HepG2 (cell line): ENCODE measurements at regions not wholly inside any gene's neighbourhood (a gene's known extent, or its start where the extent isn't known, plus 50 kb on each side); places are given as distances from the start of the nearest gene placed in this dataset.

Experiments
- CBX2 ChIP-seq, 2 experiments: fragments of 200-600 bp in 1 of 2; sonication (generic); formaldehyde crosslinking in 1 of 2; IDR thresholded peaks; 2 replicates each; pipeline versions ENCODE4 v1.7.0 to v1.8.1; 2018 to 2022; ENCODE audit warnings: low read depth in 2 of 2, low read length in 1 of 2, mild to moderate bottlenecking in 1 of 2, missing genetic modification reagents in 1 of 2
- FOXK2 ChIP-seq: fragments of 450-650 bp; IDR thresholded peaks from 2 replicates; pipeline ENCODE4 v1.6.1; 2016
- KDM5A ChIP-seq: fragments of 200-600 bp; sonication (generic); IDR thresholded peaks from 2 replicates; pipeline ENCODE4 v1.7.0; 2018; ENCODE audit warnings: antibody characterized with exemption, mild to moderate bottlenecking, low read length, borderline replicate concordance
- LCORL ChIP-seq, 2 experiments: fragments of 450-650 bp in 1 of 2; sonication (generic) in 1 of 2; formaldehyde crosslinking in 1 of 2; IDR thresholded peaks; 2 replicates each; pipeline versions ENCODE4 v1.5.0 to v1.6.1; 2017 to 2020; ENCODE audit warnings: antibody characterized with exemption in 1 of 2, missing genetic modification reagents in 1 of 2
- MAX ChIP-seq: IDR thresholded peaks from 2 replicates; pipeline ENCODE4 v1.6.1; 2012; ENCODE audit warnings: inconsistent platforms
- NPAS2 ChIP-seq: sonication (generic); formaldehyde crosslinking; IDR thresholded peaks from 2 replicates; pipeline ENCODE4 v1.8.0; 2022; ENCODE audit warnings: mild to moderate bottlenecking, missing genetic modification reagents, borderline replicate concordance
- PBX2 ChIP-seq: IDR thresholded peaks from 2 replicates; pipeline ENCODE4 v1.6.1; 2016; ENCODE audit warnings: control low read depth
- PRDM4 ChIP-seq: sonication (generic); formaldehyde crosslinking; IDR thresholded peaks from 2 replicates; pipeline ENCODE4 v1.9.0; 2021; ENCODE audit warnings: missing genetic modification reagents, borderline replicate concordance
- REST ChIP-seq, 2 experiments: IDR thresholded peaks; 2 replicates each; pipeline ENCODE4 v1.6.1; 2011 to 2012; ENCODE audit warnings: low read length in 2 of 2, borderline replicate concordance in 1 of 2, low read depth in 1 of 2, mild to moderate bottlenecking in 1 of 2, moderate library complexity in 1 of 2
- TBX2 ChIP-seq: sonication (generic); formaldehyde crosslinking; IDR thresholded peaks from 2 replicates; pipeline ENCODE4 v1.5.0; 2020; ENCODE audit warnings: missing genetic modification reagents, mild to moderate bottlenecking, borderline replicate concordance
- ZNF512 ChIP-seq: sonication (generic); formaldehyde crosslinking; IDR thresholded peaks from 2 replicates; pipeline ENCODE4 v1.4.0; 2020; ENCODE audit warnings: mild to moderate bottlenecking, missing genetic modification reagents
- ZNF558 ChIP-seq: sonication (generic); formaldehyde crosslinking; IDR thresholded peaks from 2 replicates; pipeline ENCODE4 v1.9.0; 2022; ENCODE audit warnings: mild to moderate bottlenecking, missing genetic modification reagents, borderline replicate concordance
- ZNF776 ChIP-seq: sonication (generic); formaldehyde crosslinking; IDR thresholded peaks from 2 replicates; pipeline ENCODE4 v1.4.0; 2020; ENCODE audit warnings: mild to moderate bottlenecking, missing genetic modification reagents
- ZNF878 ChIP-seq: sonication (generic); formaldehyde crosslinking; IDR thresholded peaks from 2 replicates; pipeline ENCODE4 v1.8.1; 2023; ENCODE audit warnings: mild to moderate bottlenecking, missing genetic modification reagents, moderate library complexity
- TF ChIP-seq, protein P1 (sequence below): sonication (generic); formaldehyde crosslinking; IDR thresholded peaks from 2 replicates; pipeline ENCODE4 v1.5.0; 2020; ENCODE audit warnings: mild to moderate bottlenecking, missing genetic modification reagents
- TF ChIP-seq, protein P2 (sequence below): IDR thresholded peaks from 2 replicates; pipeline ENCODE4 v1.6.1; 2016; ENCODE audit warnings: missing compliant biosample characterization, missing genetic modification reagents, borderline replicate concordance

DNA sequence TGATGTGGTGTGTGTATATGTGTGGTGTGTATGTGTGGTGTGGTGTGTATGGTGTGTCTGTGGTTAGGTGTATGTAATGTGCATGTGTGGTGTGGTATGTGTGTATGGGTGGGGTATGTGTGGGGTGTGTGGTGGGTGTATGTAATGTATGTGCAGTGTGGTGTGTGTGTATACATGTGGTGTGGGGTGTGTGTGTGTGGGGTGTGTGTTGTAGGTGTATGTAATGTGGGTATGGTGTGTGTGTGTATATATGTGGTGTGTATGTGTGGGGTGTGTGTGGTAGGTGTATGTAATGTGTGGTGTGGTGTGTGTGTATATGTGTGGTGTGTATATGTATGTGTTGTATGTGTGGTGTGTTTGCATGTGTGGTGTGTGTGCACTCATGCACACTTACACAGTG, 84.8 kb upstream of the ID2 start (continued):
- no peak for TF ChIP-seq REST (IDR thresholded peaks at IDR 0.05; ENCODE audit: borderline replicate concordance in 1 of 2, low read depth in 1 of 2, low read length in 2 of 2)
- TF ChIP-seq KDM5A, result no peak
- no peak for TF ChIP-seq PBX2 (CRISPR knock-in tag)
- no peak for TF ChIP-seq TBX2 (CRISPR knock-in tag)
- TF ChIP-seq ZNF512 (CRISPR knock-in tag), result no peak
- TF ChIP-seq ZNF776 (CRISPR knock-in tag), result no peak
- TF ChIP-seq LCORL (IDR thresholded peaks at IDR 0.05), result 0 out of 2 replicates have a peak, but pooled peaks have one; percentile 14
- no peak for TF ChIP-seq LCORL (CRISPR knock-in tag; IDR thresholded peaks at IDR 0.05)
- TF ChIP-seq ZNF878 (CRISPR knock-in tag), result no peak
- TF ChIP-seq FOXK2, result no peak
- TF ChIP-seq PRDM4 (CRISPR knock-in tag), result no peak
- TF ChIP-seq, protein P1, sequence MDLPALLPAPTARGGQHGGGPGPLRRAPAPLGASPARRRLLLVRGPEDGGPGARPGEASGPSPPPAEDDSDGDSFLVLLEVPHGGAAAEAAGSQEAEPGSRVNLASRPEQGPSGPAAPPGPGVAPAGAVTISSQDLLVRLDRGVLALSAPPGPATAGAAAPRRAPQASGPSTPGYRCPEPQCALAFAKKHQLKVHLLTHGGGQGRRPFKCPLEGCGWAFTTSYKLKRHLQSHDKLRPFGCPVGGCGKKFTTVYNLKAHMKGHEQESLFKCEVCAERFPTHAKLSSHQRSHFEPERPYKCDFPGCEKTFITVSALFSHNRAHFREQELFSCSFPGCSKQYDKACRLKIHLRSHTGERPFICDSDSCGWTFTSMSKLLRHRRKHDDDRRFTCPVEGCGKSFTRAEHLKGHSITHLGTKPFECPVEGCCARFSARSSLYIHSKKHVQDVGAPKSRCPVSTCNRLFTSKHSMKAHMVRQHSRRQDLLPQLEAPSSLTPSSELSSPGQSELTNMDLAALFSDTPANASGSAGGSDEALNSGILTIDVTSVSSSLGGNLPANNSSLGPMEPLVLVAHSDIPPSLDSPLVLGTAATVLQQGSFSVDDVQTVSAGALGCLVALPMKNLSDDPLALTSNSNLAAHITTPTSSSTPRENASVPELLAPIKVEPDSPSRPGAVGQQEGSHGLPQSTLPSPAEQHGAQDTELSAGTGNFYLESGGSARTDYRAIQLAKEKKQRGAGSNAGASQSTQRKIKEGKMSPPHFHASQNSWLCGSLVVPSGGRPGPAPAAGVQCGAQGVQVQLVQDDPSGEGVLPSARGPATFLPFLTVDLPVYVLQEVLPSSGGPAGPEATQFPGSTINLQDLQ (CRISPR knock-in tag), result no peak
- TF ChIP-seq ZNF558, result no peak
- no peak for TF ChIP-seq MAX
- TF ChIP-seq, protein P2, sequence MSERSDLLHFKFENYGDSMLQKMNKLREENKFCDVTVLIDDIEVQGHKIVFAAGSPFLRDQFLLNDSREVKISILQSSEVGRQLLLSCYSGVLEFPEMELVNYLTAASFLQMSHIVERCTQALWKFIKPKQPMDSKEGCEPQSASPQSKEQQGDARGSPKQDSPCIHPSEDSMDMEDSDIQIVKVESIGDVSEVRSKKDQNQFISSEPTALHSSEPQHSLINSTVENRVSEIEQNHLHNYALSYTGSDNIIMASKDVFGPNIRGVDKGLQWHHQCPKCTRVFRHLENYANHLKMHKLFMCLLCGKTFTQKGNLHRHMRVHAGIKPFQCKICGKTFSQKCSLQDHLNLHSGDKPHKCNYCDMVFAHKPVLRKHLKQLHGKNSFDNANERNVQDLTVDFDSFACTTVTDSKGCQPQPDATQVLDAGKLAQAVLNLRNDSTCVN, result no peak
- no peak for TF ChIP-seq NPAS2 (CRISPR knock-in tag)
- no peak for TF ChIP-seq CBX2 (IDR thresholded peaks at IDR 0.05; ENCODE audit: low read depth, low read length)
- TF ChIP-seq CBX2 (CRISPR knock-in tag; IDR thresholded peaks at IDR 0.05; ENCODE audit: low read depth), result no peak
